SK-MEL-5 (cell line): ENCODE measurements at regions not wholly inside any gene's neighbourhood (a gene's known extent, or its start where the extent isn't known, plus 50 kb on each side); places are given as distances from the start of the nearest gene placed in this dataset.

Experiments
- DNase-seq: peaks from one replicate; pipeline ENCODE4 v3.0.0-alpha.2; 2016; ENCODE audit warnings: low read depth, low spot score
- in situ Hi-C: cut with HindIII; loops from 2 replicates; pipeline ENCODE4 v1.10.0; 2016; ENCODE audit warnings: low sequenced_read_pairs, high pct_unique_total_duplicates, low pct_unique_long_range_greater_than_20kb

DNA sequence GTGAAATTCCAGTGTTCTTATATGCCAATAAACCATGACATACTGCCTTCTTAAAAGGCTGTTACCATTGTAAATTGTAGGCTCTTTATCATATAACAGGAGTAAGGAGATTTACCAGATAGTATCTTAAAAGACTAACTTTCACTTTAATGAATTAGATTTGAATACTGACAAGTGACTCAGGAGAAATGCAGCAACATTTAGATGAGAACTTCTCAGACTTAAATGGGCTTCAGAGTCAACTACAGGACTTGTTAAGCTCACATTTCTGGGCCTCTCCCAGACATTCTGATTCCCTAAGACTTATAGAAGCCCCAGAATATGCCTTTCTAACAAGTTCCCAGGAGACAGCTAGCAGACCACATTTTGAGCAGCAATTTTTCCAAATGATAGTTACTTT, 466.3 kb downstream of the ARL4A start:
- in situ Hi-C loops: no loop called here
- no peak for DNase-seq

DNA sequence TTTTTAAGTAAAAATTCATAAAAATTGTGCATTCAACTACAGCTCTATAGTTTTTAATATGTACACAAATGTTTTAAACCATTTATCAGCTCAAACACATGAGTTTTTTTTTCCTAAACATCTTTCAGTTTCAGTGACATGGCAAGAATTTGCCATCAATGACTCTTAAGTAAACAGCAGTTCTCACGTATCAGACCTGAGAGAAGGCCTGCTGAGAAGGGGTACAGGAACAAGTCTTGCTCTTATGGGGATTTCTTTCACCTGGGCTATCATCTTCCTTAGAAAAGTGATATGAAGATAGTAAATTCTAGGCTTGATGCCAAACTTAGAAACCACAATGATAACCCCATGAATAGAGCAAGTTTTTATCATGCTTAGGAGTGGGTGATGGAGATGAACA, 467.8 kb downstream of the ARL4A start:
- in situ Hi-C loops: no loop called here
- DNase-seq: no peak

DNA sequence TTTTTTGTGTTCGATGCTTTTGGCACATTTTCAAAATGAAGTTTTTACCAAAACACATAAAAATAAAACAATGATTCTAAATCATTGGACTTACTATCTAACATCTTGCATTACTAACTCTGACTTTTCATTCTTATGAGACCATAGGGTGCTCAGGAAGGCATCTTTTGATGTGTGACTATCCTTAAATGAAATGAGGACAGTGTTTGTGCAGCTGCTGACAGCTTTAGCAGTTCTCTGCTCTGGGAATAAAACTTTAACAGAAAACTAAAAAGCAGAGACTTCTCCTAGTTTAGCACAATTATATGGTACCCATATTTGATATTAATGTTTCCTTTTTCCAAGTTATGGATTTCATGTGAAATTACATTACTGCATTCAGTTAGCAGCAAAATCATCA, 471.6 kb downstream of the ARL4A start:
- no peak for DNase-seq
- in situ Hi-C loops: no loop called here

DNA sequence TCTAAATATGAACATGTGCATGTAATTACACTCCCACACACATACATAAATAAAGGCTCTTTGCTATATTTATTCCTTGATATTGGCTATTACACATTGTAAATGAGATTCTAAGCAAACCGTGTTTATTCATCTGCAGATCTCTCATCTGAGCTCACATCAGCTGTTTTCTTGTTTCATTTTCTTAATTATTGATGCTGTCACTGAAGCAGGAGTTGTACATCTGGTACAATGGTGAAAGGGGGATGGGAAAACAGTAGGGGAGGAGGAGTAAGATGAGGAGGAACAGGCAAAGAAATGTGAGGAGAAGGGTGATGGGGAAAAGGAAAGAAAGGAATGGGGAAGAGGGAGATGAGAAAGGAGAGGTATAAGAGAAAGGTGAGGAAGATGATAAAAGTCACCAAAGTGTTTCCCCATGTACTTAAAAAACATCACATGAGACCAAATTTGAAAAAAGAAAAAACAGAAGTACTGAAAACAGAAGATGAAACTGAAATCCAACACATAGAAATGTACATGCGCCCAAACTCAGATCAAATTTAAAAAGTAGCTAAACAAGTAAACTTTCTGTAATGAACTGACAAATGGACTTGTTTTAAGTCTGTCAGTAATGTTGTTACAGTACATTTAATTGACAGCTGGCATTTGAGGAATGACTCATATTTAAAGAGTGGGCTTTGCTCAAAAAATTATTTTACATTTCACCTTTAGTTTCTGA, 472.2 kb downstream of the ARL4A start:
- DNase-seq: no peak
- in situ Hi-C loops: no loop called here

DNA sequence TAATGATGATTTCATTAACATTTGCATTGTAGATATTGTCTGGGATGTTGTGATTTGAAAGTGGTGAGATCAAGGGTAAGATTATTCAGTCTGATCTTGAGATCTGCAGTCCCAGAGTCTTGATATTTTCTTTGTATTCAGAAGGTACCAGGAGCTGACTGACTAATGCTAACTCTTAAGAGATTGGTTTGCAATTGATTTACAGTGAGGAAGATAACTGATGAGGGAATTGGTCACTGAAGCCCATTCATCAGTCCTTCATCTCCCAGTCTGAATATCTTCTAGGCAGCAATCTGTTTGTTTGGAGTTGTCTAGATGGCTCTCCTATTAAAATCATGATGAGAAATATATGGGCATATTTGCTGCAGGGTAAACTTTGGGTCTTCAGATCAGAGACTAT, 473.7 kb downstream of the ARL4A start:
- in situ Hi-C loops: no loop called here
- no peak for DNase-seq

DNA sequence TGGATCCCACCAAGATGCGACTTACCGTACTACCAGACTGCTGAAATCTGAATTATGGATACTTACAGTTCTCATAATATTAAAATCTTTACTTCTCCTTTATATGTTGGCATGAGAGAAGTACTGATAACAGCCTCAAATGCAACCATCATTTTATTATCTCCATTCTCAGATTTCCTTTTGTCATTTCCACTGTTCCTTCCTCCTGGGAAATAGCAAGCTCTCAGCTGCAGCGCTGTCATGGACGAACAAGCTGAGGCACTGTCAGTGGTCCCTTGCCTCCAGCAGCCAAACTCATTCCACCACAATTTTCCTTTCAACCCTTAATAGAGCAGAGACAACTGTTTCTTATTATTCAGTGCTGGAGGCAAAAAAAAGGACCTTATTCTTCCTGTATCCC, 478.4 kb downstream of the ARL4A start:
- in situ Hi-C loops: no loop called here

DNA sequence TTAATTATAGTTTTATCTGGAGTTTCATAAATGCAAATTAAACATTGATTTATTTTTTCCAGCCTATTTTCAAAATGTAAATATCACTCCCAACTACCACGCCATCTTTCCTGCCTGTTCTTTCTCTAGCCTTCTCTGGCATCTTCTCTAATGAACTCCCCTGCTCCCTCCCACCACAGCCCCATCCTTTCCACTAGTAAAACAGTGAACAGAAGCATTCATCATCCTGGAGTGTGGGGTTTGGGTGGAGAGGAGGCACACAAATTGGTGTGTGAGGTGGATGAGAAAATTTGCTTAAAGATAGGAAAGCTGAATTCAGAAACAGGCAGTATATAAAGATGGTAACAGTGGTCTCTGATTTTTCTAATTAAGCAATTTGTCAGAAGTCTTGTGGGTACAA, 479.4 kb downstream of the ARL4A start:
- in situ Hi-C loops: no loop called here
- DNase-seq: no peak

More for the DNA sequence above, 478.4 kb downstream of the ARL4A start:
- no peak for DNase-seq

DNA sequence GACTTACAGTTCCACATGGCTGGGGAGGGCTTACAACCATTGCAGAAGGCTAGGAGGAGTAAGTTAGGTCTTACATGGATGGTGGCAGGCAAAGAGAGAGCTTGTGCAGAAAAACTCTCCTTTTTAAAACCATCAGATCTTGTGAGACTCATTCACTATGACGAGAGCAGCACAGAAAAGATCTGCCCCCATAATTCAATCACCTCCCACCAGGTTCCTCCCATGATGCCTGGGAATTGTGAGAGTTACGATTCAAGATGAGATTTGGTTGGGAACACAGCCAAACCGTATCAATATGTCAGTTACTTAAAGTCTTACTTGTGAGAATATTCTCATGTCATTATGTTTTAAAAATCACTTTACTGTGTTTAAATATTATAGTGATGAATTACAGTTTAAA, 481.9 kb downstream of the ARL4A start:
- no peak for DNase-seq
- in situ Hi-C loops: no loop called here

DNA sequence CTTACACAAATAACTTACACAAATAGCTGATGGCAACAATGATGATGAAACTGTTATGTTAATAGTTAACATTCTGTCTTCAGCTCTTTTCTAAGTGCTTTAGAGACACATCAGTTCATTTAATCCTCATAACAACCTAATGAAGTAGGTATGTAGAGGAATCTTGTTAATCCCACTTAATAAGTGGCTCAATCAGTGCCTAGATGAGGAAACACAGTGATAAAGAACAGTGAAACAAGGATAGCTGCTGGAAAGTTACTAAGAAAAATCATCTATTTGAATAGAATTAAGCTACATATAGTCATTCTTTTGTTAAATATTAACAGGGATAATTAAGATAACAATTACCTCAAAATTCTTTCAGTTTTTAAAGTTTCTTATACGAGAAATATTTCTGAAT, 487.6 kb downstream of the ARL4A start:
- in situ Hi-C loops: no loop called here
- DNase-seq: no peak

DNA sequence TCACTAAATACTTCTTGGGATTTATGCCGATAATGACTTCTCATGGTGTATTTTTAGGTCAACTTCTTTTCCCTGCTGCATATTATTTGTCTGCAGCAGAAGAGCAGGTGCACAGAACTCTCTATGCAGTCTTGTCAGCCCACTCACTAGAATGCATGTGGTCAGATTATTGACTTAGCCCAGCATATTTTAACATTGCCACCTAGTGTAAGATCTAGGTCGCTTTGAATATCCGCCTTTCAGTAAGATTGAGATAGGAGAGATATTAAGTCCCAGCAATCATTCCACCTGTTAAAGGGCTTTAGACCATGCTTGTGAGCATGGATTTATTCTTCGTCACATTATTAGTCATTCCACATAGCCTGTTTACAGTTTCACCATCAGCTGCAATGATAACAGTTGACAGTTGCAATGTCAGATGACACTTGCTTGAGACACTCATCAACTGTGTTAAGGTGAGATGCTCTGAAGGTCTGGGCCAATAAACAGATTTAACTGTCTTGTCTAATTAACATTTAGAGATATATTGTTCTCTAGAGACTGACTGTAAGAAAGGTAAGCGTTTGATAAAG, 491.7 kb downstream of the ARL4A start:
- DNase-seq: peak; percentile 52
- in situ Hi-C loops: no loop called here

DNA sequence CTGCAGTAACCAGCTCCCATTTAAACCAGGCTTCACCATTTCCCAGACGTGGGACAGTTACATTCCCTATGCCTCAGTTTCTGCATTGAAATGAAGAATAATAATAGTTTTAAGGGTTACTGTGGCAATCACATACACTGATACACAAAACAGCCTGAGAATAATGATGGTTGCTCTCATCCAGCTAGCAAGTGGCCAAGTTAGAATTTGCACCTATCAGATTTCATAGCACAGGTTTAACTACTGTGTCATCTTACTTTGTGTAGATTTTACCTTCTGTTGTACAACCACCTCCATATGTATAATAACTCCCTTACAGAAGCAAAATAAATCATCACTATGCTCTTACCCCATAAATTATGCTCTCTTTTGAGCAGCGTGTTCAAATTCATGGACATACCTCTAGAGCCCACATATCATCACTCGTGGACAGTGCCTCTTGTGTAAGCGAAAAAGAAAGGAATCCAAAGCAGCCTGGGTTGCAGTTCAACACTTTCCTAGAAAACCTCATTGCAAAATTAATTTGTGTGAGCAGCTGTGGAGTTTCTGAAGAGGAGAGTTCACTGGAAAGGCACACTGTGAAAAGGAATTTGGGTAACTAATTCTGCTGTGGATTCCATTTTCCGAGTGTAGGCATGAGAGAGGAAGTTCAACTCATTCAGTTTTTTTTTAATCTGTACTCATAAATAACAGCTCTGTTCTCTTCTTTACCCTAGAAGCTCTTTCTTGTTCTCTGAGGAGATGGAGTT, 492.5 kb downstream of the ARL4A start:
- peak; percentile 37 for DNase-seq
- in situ Hi-C loops: no loop called here

DNA sequence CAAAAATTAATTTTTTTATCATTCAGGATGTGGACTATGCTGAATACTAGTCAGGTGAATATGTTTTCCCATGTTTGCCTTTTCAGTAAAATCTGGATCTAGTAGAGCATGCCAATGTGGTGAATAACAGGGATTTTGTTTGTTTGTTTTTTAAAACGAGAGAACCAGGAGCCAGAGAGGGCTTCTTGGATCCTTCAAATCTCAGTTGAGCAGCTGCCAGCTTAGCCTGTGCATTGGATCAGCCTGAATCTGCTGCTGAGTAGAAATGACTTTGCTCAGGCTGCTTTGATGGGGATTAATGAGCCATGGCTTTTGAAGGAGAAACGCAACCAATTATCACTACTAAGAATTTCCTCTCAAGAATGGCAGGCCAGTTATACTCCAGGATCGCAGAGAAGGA, 493.8 kb downstream of the ARL4A start:
- no peak for DNase-seq
- in situ Hi-C loops: no loop called here

DNA sequence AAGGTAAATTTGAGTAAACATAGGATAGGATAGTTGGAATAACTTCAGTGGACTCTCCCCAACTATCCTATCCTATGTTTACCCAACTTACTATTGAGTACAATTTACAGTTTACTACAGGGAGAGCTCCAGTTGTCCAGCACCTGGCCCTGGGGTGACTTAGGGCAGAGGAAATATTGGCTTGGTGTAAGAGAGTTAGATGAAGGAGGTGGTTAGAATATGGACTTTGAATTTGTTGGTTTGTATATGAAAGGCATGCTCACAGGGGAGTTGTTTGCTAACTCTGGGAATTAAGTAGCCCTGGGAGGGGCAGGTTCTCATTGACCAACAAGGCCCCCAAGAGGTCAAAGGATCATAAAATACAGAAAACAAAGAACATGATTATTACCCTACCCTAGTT, 497.7 kb downstream of the ARL4A start:
- in situ Hi-C loops: no loop called here
- DNase-seq: no peak

DNA sequence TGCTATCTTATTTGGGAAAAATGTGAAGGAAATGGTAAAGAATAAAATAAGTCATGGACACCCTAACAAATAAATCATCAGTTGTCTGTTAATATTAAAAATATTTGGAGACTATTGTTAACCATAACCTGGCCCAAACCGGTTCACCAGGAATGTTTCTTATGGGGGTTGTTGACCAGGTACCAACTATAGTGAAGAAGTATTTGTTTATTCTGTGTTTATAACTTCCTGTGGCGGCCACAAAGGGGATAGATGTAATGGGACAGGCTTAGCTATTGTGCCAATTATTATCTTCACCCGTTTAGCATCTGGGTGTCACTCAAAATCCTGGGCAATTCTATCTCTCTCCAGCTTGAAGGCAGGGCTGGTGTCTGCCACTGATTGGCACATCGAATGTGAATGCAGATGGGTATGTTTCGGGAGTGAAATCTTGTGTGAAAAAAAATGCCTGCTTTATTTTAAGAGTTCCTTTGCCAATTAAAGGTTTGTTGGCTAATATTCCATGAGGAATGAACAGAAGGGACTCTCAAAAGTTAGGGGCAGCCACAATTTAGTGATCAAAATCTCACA, 500.9 kb downstream of the ARL4A start:
- DNase-seq: no peak
- in situ Hi-C loops: no loop called here

DNA sequence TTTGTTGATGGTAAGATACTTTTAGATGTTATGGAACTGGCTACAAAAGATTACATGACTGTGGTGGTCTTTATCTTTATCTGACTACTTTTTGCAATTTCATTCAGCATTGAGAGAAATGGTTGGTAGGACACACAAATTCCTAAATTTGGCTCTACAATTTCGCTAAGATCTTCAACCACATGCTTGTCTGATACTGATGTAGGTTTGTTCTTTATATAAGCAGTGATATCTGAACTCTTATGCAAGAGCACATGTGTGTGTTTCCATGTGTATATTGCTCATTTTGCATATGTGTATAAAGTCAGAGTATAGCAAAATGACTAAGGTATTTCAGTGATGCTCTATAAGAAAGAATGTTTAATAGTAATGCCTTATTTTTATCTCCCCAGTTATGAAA, 501.5 kb downstream of the ARL4A start:
- in situ Hi-C loops: no loop called here
- DNase-seq: no peak

DNA sequence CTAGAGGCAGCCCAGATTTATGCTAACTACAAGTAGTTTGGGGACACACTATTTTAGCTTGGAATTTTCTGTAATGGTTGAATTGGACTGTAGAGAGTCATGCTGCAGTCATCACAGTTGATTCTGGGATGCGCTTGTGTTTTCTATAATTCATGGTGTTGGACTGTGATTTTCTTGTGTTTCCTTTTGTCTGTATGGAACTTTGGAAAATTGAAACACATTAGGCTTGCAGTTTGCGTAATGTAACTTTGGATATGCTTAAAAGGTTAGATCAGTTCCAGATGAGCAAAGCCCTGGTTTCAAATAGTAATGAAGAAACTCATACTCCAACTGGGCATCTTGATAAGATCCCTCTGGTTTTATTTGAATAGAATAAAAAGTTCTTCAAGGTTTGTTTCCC, 502.2 kb downstream of the ARL4A start:
- no peak for DNase-seq
- in situ Hi-C loops: no loop called here

DNA sequence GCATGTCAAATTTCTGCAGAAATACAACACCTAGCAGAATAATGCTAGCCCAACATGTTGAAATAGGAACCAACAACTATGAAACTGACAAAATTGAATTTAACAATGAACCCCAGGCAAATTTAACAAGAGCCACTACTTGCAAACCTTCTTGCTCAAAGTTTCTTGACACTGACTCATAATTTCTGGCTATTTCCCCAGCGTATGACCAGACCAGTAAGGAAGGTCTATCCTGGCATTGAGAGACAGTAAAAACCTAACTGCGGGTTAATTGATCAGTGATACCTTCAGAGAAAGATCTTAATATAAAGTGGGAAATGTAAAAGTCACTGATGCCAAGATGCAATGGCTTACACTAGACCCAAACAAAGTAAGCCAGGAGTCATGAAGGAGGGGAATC, 510.1 kb downstream of the ARL4A start:
- in situ Hi-C loops: no loop called here
- no peak for DNase-seq

DNA sequence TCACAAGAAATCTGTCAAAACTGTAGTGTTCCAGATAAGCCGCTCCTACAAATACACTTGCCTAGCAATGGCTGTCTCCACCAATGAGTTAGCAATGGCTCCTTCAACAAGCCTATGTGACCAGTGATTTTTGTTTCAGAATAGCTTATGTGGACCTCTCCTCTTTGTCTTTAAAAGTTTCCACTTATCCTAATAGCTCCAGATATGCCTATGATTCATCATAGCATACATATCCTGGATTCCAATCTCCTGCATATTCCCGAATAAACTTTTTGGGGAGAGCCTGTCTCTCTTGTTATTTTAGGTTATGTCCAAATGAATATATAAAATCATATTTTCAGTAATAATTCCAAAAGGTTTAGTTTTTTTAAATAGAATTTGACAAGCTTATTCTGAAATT, 510.6 kb downstream of the ARL4A start:
- in situ Hi-C loops: no loop called here
- no peak for DNase-seq

DNA sequence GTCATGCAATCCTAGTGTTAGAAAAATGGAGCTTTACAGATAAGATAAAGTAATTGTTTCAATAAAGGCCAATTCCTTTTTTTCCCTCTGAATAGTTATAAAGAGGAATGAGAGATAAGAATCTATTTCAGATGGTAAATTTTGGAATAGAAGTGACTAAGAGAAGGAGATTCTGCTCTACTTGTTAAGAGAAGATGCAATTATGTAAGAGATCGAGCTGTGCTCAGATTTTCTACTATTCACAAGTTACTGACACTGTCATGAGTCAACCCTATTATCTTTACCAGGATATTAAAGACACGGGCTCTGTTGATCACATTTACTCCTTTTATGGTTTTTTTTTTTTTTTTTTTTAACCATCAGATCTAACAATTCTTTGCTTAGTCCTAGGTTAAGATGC, 511.3 kb downstream of the ARL4A start:
- DNase-seq: no peak
- in situ Hi-C loops: no loop called here
